HEK293 (cell line): ENCODE measurements at regions not wholly inside any gene's neighbourhood (a gene's known extent, or its start where the extent isn't known, plus 50 kb on each side); places are given as distances from the start of the nearest gene placed in this dataset.

Experiments
- RBAK ChIP-seq: fragments of 450-650 bp; formaldehyde crosslinking; IDR thresholded peaks from 2 replicates; pipeline ENCODE4 v1.5.1; 2016; ENCODE audit warnings: missing biosample characterization, missing genetic modification characterization
- YY1 ChIP-seq: fragments of 450-650 bp; formaldehyde crosslinking; IDR thresholded peaks from 2 replicates; pipeline ENCODE4 v1.5.1; 2018; ENCODE audit warnings: missing biosample characterization, missing genetic modification characterization
- ZBTB1 ChIP-seq: fragments of 450-650 bp; formaldehyde crosslinking; IDR thresholded peaks from 2 replicates; pipeline ENCODE4 v1.5.1; 2016; ENCODE audit warnings: missing biosample characterization, missing genetic modification characterization
- ZBTB20 ChIP-seq: fragments of 450-650 bp; formaldehyde crosslinking; IDR thresholded peaks from 2 replicates; pipeline ENCODE4 v1.5.1; 2016; ENCODE audit warnings: missing biosample characterization, missing genetic modification characterization
- ZBTB21 ChIP-seq: fragments of 450-650 bp; formaldehyde crosslinking; IDR thresholded peaks from 2 replicates; pipeline ENCODE4 v1.5.1; 2017; ENCODE audit warnings: missing biosample characterization, missing genetic modification characterization
- ZBTB7A ChIP-seq: fragments of 450-650 bp; formaldehyde crosslinking; IDR thresholded peaks from 2 replicates; pipeline ENCODE4 v1.5.1; 2016; ENCODE audit warnings: low read depth, missing biosample characterization, missing genetic modification characterization
- ZNF16 ChIP-seq: fragments of 450-650 bp; formaldehyde crosslinking; IDR thresholded peaks from 2 replicates; pipeline ENCODE4 v1.5.1; 2016; ENCODE audit warnings: low read depth, missing biosample characterization, missing genetic modification characterization
- ZNF274 ChIP-seq, 2 experiments: fragments of 200-500 bp in 1 of 2; fragments of 450-650 bp in 1 of 2; sonication (Bioruptor generic) in 1 of 2; formaldehyde crosslinking in 1 of 2; IDR thresholded peaks; 2 replicates each; pipeline versions ENCODE4 v1.5.1 to v1.6.1; 2014 to 2016; ENCODE audit warnings: borderline replicate concordance in 1 of 2, inconsistent platforms in 1 of 2, low read length in 1 of 2, missing biosample characterization in 1 of 2, missing genetic modification characterization in 1 of 2
- ZNF391 ChIP-seq: fragments of 450-650 bp; formaldehyde crosslinking; IDR thresholded peaks from 2 replicates; pipeline ENCODE4 v1.5.1; 2016; ENCODE audit warnings: low read depth, missing biosample characterization, missing genetic modification characterization, borderline replicate concordance
- ZNF513 ChIP-seq: fragments of 450-650 bp; IDR thresholded peaks from 2 replicates; pipeline ENCODE4 v1.5.1; 2018; ENCODE audit warnings: missing biosample characterization, missing genetic modification characterization
- TF ChIP-seq, protein P1 (sequence below): fragments of 450-650 bp; formaldehyde crosslinking; IDR thresholded peaks from 2 replicates; pipeline ENCODE4 v1.5.1; 2016; ENCODE audit warnings: missing biosample characterization, missing genetic modification characterization
- TF ChIP-seq, protein P2 (sequence below): fragments of 450-650 bp; formaldehyde crosslinking; IDR thresholded peaks from 2 replicates; pipeline ENCODE4 v1.5.1; 2017; ENCODE audit warnings: missing biosample characterization, missing genetic modification characterization
- TF ChIP-seq, protein P3 (sequence below): sonication (generic); formaldehyde crosslinking; IDR thresholded peaks from 2 replicates; pipeline ENCODE4 v1.8.1; 2022; ENCODE audit warnings: mild to moderate bottlenecking, moderate library complexity, missing genetic modification reagents

- TF ChIP-seq, protein P1, sequence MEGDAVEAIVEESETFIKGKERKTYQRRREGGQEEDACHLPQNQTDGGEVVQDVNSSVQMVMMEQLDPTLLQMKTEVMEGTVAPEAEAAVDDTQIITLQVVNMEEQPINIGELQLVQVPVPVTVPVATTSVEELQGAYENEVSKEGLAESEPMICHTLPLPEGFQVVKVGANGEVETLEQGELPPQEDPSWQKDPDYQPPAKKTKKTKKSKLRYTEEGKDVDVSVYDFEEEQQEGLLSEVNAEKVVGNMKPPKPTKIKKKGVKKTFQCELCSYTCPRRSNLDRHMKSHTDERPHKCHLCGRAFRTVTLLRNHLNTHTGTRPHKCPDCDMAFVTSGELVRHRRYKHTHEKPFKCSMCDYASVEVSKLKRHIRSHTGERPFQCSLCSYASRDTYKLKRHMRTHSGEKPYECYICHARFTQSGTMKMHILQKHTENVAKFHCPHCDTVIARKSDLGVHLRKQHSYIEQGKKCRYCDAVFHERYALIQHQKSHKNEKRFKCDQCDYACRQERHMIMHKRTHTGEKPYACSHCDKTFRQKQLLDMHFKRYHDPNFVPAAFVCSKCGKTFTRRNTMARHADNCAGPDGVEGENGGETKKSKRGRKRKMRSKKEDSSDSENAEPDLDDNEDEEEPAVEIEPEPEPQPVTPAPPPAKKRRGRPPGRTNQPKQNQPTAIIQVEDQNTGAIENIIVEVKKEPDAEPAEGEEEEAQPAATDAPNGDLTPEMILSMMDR (tag by site-specific recombination) = no peak
- no peak for TF ChIP-seq ZNF274 (IDR thresholded peaks at IDR 0.05; ENCODE audit: low read length)
- no peak for TF ChIP-seq ZNF274 (tag by site-specific recombination; IDR thresholded peaks at IDR 0.05; ENCODE audit: borderline replicate concordance)
- TF ChIP-seq YY1 (tag by site-specific recombination) = no peak
- no peak for TF ChIP-seq ZBTB21
- no peak for TF ChIP-seq ZNF16 (tag by site-specific recombination)
- TF ChIP-seq ZBTB1 = no peak
- TF ChIP-seq ZNF391 (tag by site-specific recombination) = no peak
- no peak for TF ChIP-seq RBAK (tag by site-specific recombination)
- TF ChIP-seq ZBTB7A = no peak
- TF ChIP-seq ZBTB20 = no peak
- TF ChIP-seq ZNF513 = no peak
- TF ChIP-seq, protein P2, sequence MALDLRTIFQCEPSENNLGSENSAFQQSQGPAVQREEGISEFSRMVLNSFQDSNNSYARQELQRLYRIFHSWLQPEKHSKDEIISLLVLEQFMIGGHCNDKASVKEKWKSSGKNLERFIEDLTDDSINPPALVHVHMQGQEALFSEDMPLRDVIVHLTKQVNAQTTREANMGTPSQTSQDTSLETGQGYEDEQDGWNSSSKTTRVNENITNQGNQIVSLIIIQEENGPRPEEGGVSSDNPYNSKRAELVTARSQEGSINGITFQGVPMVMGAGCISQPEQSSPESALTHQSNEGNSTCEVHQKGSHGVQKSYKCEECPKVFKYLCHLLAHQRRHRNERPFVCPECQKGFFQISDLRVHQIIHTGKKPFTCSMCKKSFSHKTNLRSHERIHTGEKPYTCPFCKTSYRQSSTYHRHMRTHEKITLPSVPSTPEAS (tag by site-specific recombination) = no peak
- TF ChIP-seq, protein P3, sequence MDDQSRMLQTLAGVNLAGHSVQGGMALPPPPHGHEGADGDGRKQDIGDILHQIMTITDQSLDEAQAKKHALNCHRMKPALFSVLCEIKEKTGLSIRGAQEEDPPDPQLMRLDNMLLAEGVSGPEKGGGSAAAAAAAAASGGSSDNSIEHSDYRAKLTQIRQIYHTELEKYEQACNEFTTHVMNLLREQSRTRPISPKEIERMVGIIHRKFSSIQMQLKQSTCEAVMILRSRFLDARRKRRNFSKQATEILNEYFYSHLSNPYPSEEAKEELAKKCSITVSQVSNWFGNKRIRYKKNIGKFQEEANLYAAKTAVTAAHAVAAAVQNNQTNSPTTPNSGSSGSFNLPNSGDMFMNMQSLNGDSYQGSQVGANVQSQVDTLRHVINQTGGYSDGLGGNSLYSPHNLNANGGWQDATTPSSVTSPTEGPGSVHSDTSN = no peak
Measured at GRCh38 chr18:1929720-1930119, 641.6 kb downstream of the METTL4 start.
